ENCODE measurements at regions not wholly inside any gene's neighbourhood (a gene's known extent, or its start where the extent isn't known, plus 50 kb on each side); places are given as distances from the start of the nearest gene placed in this dataset.

- TF ChIP-seq PATZ1 (CRISPR knock-in tag; IDR thresholded peaks at IDR 0.05; ENCODE audit: borderline replicate concordance) (no peak), ARNTL (CRISPR knock-in tag; IDR thresholded peaks at IDR 0.05; ENCODE audit: borderline replicate concordance, low read depth) (no peak), POU6F1 (CRISPR knock-in tag; IDR thresholded peaks at IDR 0.05; ENCODE audit: borderline replicate concordance, low read depth) (no peak), GLIS3 (CRISPR knock-in tag; IDR thresholded peaks at IDR 0.05) (no peak), PPARA (CRISPR knock-in tag; IDR thresholded peaks at IDR 0.05; ENCODE audit: borderline replicate concordance) (no peak), TSHZ2 (CRISPR knock-in tag; IDR thresholded peaks at IDR 0.05) (no peak), OSR1 (CRISPR knock-in tag; IDR thresholded peaks at IDR 0.05) (no peak), CSDC2 (CRISPR knock-in tag; IDR thresholded peaks at IDR 0.05) (no peak), TCF4 (CRISPR knock-in tag; IDR thresholded peaks at IDR 0.05; ENCODE audit: borderline replicate concordance) (no peak), CREB5 (CRISPR knock-in tag; IDR thresholded peaks at IDR 0.05; ENCODE audit: low read depth) (no peak), ZFP30 (CRISPR knock-in tag; IDR thresholded peaks at IDR 0.05) (no peak), ZC3H10 (CRISPR knock-in tag; IDR thresholded peaks at IDR 0.05) (no peak), ZNF8 (CRISPR knock-in tag; IDR thresholded peaks at IDR 0.05) (no peak), ZNF70 (CRISPR knock-in tag; IDR thresholded peaks at IDR 0.05) (no peak), CSRNP3 (CRISPR knock-in tag; IDR thresholded peaks at IDR 0.05) (no peak)
- peak; percentile 81 for ATAC-seq
Measured at GRCh38 chr18:44130376-44130942, 550.2 kb upstream of the SETBP1 start.

- TF ChIP-seq ZC3H10 (CRISPR knock-in tag; IDR thresholded peaks at IDR 0.05) (no peak), ARNTL (CRISPR knock-in tag; IDR thresholded peaks at IDR 0.05; ENCODE audit: borderline replicate concordance, low read depth) (no peak), TOX (CRISPR knock-in tag; IDR thresholded peaks at IDR 0.05; ENCODE audit: borderline replicate concordance) (no peak), OSR1 (CRISPR knock-in tag; IDR thresholded peaks at IDR 0.05) (no peak), ISL1 (CRISPR knock-in tag; IDR thresholded peaks at IDR 0.05) (peak; percentile 77)
- ATAC-seq, result peak; percentile 52; the same call in 2 of the 3 replicates
Measured at GRCh38 chr18:44133483-44133882, 547.2 kb upstream of the SETBP1 start.

GRCh38 chr18:44134447-44134846, 546.2 kb upstream of the SETBP1 start:
- no peak for TF ChIP-seq ZNF8 (CRISPR knock-in tag; IDR thresholded peaks at IDR 0.05)
- no peak for TF ChIP-seq OSR1 (CRISPR knock-in tag; IDR thresholded peaks at IDR 0.05)
- TF ChIP-seq TSHZ2 (CRISPR knock-in tag; IDR thresholded peaks at IDR 0.05), result no peak
- no peak for TF ChIP-seq ZFP30 (CRISPR knock-in tag; IDR thresholded peaks at IDR 0.05)
- no peak for TF ChIP-seq ARNTL (CRISPR knock-in tag; IDR thresholded peaks at IDR 0.05; ENCODE audit: borderline replicate concordance, low read depth)
- no peak for TF ChIP-seq POU6F1 (CRISPR knock-in tag; IDR thresholded peaks at IDR 0.05; ENCODE audit: borderline replicate concordance, low read depth)
- no peak for TF ChIP-seq RARB (CRISPR knock-in tag; IDR thresholded peaks at IDR 0.05)
- TF ChIP-seq CSDC2 (CRISPR knock-in tag; IDR thresholded peaks at IDR 0.05), result no peak
- no peak for TF ChIP-seq ZFP3 (CRISPR knock-in tag; IDR thresholded peaks at IDR 0.05)
- no peak for TF ChIP-seq ZNF70 (CRISPR knock-in tag; IDR thresholded peaks at IDR 0.05)
- TF ChIP-seq TOX (CRISPR knock-in tag; IDR thresholded peaks at IDR 0.05; ENCODE audit: borderline replicate concordance), result no peak
- no peak for TF ChIP-seq PPARA (CRISPR knock-in tag; IDR thresholded peaks at IDR 0.05; ENCODE audit: borderline replicate concordance)
- no peak for ATAC-seq

All from SK-N-SH treated with all-trans-retinoic acid at 6 μM for 48 hours (cell line).